CD14-positive monocyte (primary cell): ENCODE measurements at regions not wholly inside any gene's neighbourhood (a gene's known extent, or its start where the extent isn't known, plus 50 kb on each side); places are given as distances from the start of the nearest gene placed in this dataset.

Source experiments
- DNase-seq, 3 donors: peaks; one replicate each; pipeline ENCODE4 v3.0.0-alpha.2; 2011 to 2022
- H2AFZ ChIP-seq: 2 replicates; pipeline ENCODE4 v1.6.0; 2012; ENCODE audit warnings: mild to moderate bottlenecking, low read depth, low read length, inconsistent platforms; ENCODE audit not compliant: insufficient read depth, poor library complexity, severe bottlenecking
- H3K27ac ChIP-seq, 2 donors: 1 replicate in 1 of 2; 2 replicates in 1 of 2; pipeline ENCODE4 v1.5.1; 2012 to 2013; ENCODE audit warnings: low read length in 2 of 2, control low read depth in 1 of 2, inconsistent platforms in 1 of 2, low read depth in 1 of 2, mild to moderate bottlenecking in 1 of 2
- H3K27me3 ChIP-seq, 2 donors: one replicate each; pipeline versions ENCODE4 v1.6.0 to v1.6.1; 2011 to 2013; ENCODE audit warnings: low read length in 2 of 2; ENCODE audit not compliant: control insufficient read depth in 2 of 2, insufficient read depth in 2 of 2
- H3K36me3 ChIP-seq, 2 donors: replicated peaks in 1 of 2; 1 replicate in 1 of 2; 2 replicates in 1 of 2; pipeline versions ENCODE4 v1.5.1 to v1.6.1; 2012 to 2013; ENCODE audit warnings: low read length in 2 of 2, control low read depth in 1 of 2, inconsistent platforms in 1 of 2, mild to moderate bottlenecking in 1 of 2; ENCODE audit not compliant: insufficient read depth in 2 of 2, control insufficient read depth in 1 of 2
- H3K4me1 ChIP-seq, 2 donors: 1 replicate in 1 of 2; 2 replicates in 1 of 2; pipeline versions ENCODE4 v1.5.1 to v1.6.1; 2012 to 2013; ENCODE audit warnings: low read length in 2 of 2, control low read depth in 1 of 2, inconsistent platforms in 1 of 2, mild to moderate bottlenecking in 1 of 2, moderate library complexity in 1 of 2; ENCODE audit not compliant: insufficient read depth in 2 of 2, control insufficient read depth in 1 of 2
- H3K4me2 ChIP-seq: replicated peaks from 2 replicates; pipeline ENCODE3; 2012; ENCODE audit warnings: low read length, moderate library complexity, mild to moderate bottlenecking; ENCODE audit not compliant: poor library complexity, severe bottlenecking; ENCODE audit errors: extremely low read depth
- H3K4me3 ChIP-seq, 3 experiments: fragments of 200-600 bp in 1 of 3; sonication (generic) in 1 of 3; replicated peaks in 1 of 3; 1 replicate in 2 of 3; 2 replicates in 1 of 3; pipeline ENCODE4 v1.5.1; 2011 to 2013; ENCODE audit warnings: low read length in 3 of 3, mild to moderate bottlenecking in 3 of 3, control low read depth in 2 of 3, low read depth in 2 of 3, inconsistent platforms in 1 of 3, moderate library complexity in 1 of 3
- H3K79me2 ChIP-seq: 2 replicates; pipeline ENCODE4 v1.6.0; 2012; ENCODE audit warnings: mild to moderate bottlenecking, control low read depth, inconsistent platforms, low read length, moderate library complexity; ENCODE audit not compliant: insufficient read depth
- H3K9ac ChIP-seq: 2 replicates; pipeline ENCODE4 v1.6.0; 2017; ENCODE audit warnings: low read length, mild to moderate bottlenecking; ENCODE audit not compliant: insufficient read depth, poor library complexity, severe bottlenecking
- H3K9me3 ChIP-seq, 2 donors: replicated peaks in 1 of 2; 1 replicate in 1 of 2; 2 replicates in 1 of 2; pipeline versions ENCODE4 v1.5.1 to v1.6.1; 2012 to 2013; ENCODE audit warnings: low read length in 2 of 2, control low read depth in 1 of 2; ENCODE audit not compliant: control insufficient read depth in 1 of 2, insufficient read depth in 1 of 2
- H4K20me1 ChIP-seq: 2 replicates; pipeline ENCODE4 v1.6.0; 2012; ENCODE audit warnings: mild to moderate bottlenecking, low read length, control low read depth, moderate library complexity; ENCODE audit not compliant: insufficient read depth
- H3K27ac Mint-ChIP-seq, 7 donors: one replicate each; pipeline ENCODE4 v1.8.0; 2020; ENCODE audit warnings: mild to moderate bottlenecking in 7 of 7, mixed read lengths in 7 of 7, moderate library complexity in 6 of 7, inconsistent platforms in 2 of 7
- H3K27me3 Mint-ChIP-seq, 3 donors: one replicate each; pipeline ENCODE4 v1.8.0; 2021 to 2022; ENCODE audit warnings: low read depth in 3 of 3, mild to moderate bottlenecking in 3 of 3, mixed read lengths in 3 of 3, moderate library complexity in 3 of 3, inconsistent platforms in 1 of 3
- H3K36me3 Mint-ChIP-seq, 2 donors: one replicate each; pipeline ENCODE4 v1.8.0; 2020; ENCODE audit warnings: mixed read lengths in 2 of 2, inconsistent platforms in 1 of 2, mild to moderate bottlenecking in 1 of 2
- H3K4me1 Mint-ChIP-seq: one replicate; pipeline ENCODE4 v1.8.0; 2020; ENCODE audit warnings: mild to moderate bottlenecking, mixed read lengths
- H3K4me3 Mint-ChIP-seq, 2 donors: one replicate each; pipeline ENCODE4 v1.8.0; 2020; ENCODE audit warnings: mild to moderate bottlenecking in 2 of 2, mixed read lengths in 2 of 2, moderate library complexity in 1 of 2
- H3K9me3 Mint-ChIP-seq, 7 donors: one replicate each; pipeline ENCODE4 v1.8.0; 2020 to 2022; ENCODE audit warnings: mixed read lengths in 7 of 7, mild to moderate bottlenecking in 6 of 7, moderate library complexity in 6 of 7, inconsistent platforms in 2 of 7
- CTCF ChIP-seq: fragments of 200-600 bp; IDR thresholded peaks from one replicate; pipeline ENCODE4 v1.8.0; 2022; ENCODE audit warnings: antibody characterized with exemption, mild to moderate bottlenecking
- WGBS: methylation state at CpG from one replicate; pipeline ENCODE4 v1.1.5; 2013; ENCODE audit warnings: missing lambda C conversion rate; ENCODE audit not compliant: insufficient coverage; 5-methylcytosine and 5-hydroxymethylcytosine counted together
- intact Hi-C, 2 donors: fragments of 100-400 bp; cut with micrococcal nuclease; formaldehyde crosslinking; loops; one replicate each; pipeline versions ENCODE4 v1.15.0 to v1.15.1; 2023

- Mint-ChIP-seq H3K4me3 (no peak overlapping the region), H3K9me3 (peaks cover 0 to 16% (median 11%) of the 10 kb centered on the region in 7 donors)
Observed at GRCh38 chr4:62292911-62293310, 1092.8 kb downstream of the ADGRL3 start.

GRCh38 chr4:62288808-62289541 lies 1088.8 kb downstream of the ADGRL3 start:
- Histone ChIP-seq H3K4me1 (no peaks in the 10 kb centered on the region), H3K36me3 (no peaks in the 10 kb centered on the region), H3K27me3 (no peaks in the 10 kb centered on the region), H3K9ac (no peak overlapping the region), H3K4me2 (no peak overlapping the region), H4K20me1 (no peaks in the 10 kb centered on the region), H3K27ac (no peak overlapping the region), H3K9me3 (peaks cover 0 to 15% of the 10 kb centered on the region in 2 donors), H3K79me2 (no peaks in the 10 kb centered on the region), H2AFZ (no peak overlapping the region), H3K4me3 (no peak overlapping the region)
- WGBS: no CpG with 5 or more reads among the region's 3 CpGs
- Mint-ChIP-seq H3K27ac (no peak overlapping the region), H3K9me3 (peaks cover 0 to 13% (median 7%) of the 10 kb centered on the region in 7 donors), H3K27me3 (no peaks in the 10 kb centered on the region), H3K4me1 (no peaks in the 10 kb centered on the region), H3K4me3 (no peak overlapping the region), H3K36me3 (no peaks in the 10 kb centered on the region)
- TF ChIP-seq CTCF: no peak
- DNase-seq: no peak
- intact Hi-C loops: no loop called here

More at GRCh38 chr4:62292911-62293310, 1092.8 kb downstream of the ADGRL3 start:
- H2AFZ ChIP-seq: no peak overlapping the region
- no peak overlapping the region for H3K4me3 ChIP-seq
- no peaks in the 10 kb centered on the region for H3K79me2 ChIP-seq
- H3K4me2 ChIP-seq: no peak overlapping the region
- intact Hi-C loops: no loop called here
- H3K36me3 Mint-ChIP-seq: no peaks in the 10 kb centered on the region
- no peak overlapping the region for H3K27ac ChIP-seq
- no peak for TF ChIP-seq CTCF
- 93% methylated on average over 14 of the region's 14 CpGs for WGBS
- no peaks in the 10 kb centered on the region for H3K27me3 Mint-ChIP-seq
- no peaks in the 10 kb centered on the region for H3K4me1 ChIP-seq
- H4K20me1 ChIP-seq: no peaks in the 10 kb centered on the region
- no peaks in the 10 kb centered on the region for H3K4me1 Mint-ChIP-seq
- no peaks in the 10 kb centered on the region for H3K36me3 ChIP-seq
- no peak overlapping the region for H3K27ac Mint-ChIP-seq
- no peaks in the 10 kb centered on the region for H3K27me3 ChIP-seq
- H3K9me3 ChIP-seq: peaks cover 6 to 18% of the 10 kb centered on the region in 2 donors
- no peak for DNase-seq
- no peak overlapping the region for H3K9ac ChIP-seq
